WTC11 (cell line): ENCODE measurements at regions not wholly inside any gene's neighbourhood (a gene's known extent, or its start where the extent isn't known, plus 50 kb on each side); places are given as distances from the start of the nearest gene placed in this dataset.

Experiments
- CBFB ChIP-seq: sonication (generic); formaldehyde crosslinking; IDR thresholded peaks from 2 replicates; pipeline ENCODE4 v1.8.1; 2022; ENCODE audit warnings: mild to moderate bottlenecking, low read depth, missing genetic modification reagents
- CREB1 ChIP-seq: sonication (generic); formaldehyde crosslinking; IDR thresholded peaks from 2 replicates; pipeline ENCODE4 v1.8.0; 2023; ENCODE audit warnings: mild to moderate bottlenecking, missing genetic modification reagents
- ESRRA ChIP-seq: sonication (generic); formaldehyde crosslinking; IDR thresholded peaks from 2 replicates; pipeline ENCODE4 v1.8.1; 2022; ENCODE audit warnings: mild to moderate bottlenecking, missing genetic modification reagents, borderline replicate concordance
- GABPB1 ChIP-seq: sonication (generic); formaldehyde crosslinking; IDR thresholded peaks from 2 replicates; pipeline ENCODE4 v1.8.1; 2023; ENCODE audit warnings: mild to moderate bottlenecking, missing genetic modification reagents
- JUN ChIP-seq: sonication (generic); formaldehyde crosslinking; IDR thresholded peaks from 2 replicates; pipeline ENCODE4 v1.8.0; 2023; ENCODE audit warnings: mild to moderate bottlenecking, missing genetic modification reagents
- SP1 ChIP-seq: sonication (generic); formaldehyde crosslinking; conservative IDR thresholded peaks from 2 replicates; pipeline ENCODE4 v1.8.1; 2022; ENCODE audit warnings: missing genetic modification reagents
- TF ChIP-seq, protein P1 (sequence below): fragments of 200-600 bp; IDR thresholded peaks from 2 replicates; pipeline ENCODE4 v1.8.0; 2022; ENCODE audit warnings: antibody characterized with exemption
- TF ChIP-seq, protein P2 (sequence below): sonication (generic); formaldehyde crosslinking; IDR thresholded peaks from 2 replicates; pipeline ENCODE4 v1.8.1; 2023; ENCODE audit warnings: mild to moderate bottlenecking, missing genetic modification reagents, moderate library complexity

DNA sequence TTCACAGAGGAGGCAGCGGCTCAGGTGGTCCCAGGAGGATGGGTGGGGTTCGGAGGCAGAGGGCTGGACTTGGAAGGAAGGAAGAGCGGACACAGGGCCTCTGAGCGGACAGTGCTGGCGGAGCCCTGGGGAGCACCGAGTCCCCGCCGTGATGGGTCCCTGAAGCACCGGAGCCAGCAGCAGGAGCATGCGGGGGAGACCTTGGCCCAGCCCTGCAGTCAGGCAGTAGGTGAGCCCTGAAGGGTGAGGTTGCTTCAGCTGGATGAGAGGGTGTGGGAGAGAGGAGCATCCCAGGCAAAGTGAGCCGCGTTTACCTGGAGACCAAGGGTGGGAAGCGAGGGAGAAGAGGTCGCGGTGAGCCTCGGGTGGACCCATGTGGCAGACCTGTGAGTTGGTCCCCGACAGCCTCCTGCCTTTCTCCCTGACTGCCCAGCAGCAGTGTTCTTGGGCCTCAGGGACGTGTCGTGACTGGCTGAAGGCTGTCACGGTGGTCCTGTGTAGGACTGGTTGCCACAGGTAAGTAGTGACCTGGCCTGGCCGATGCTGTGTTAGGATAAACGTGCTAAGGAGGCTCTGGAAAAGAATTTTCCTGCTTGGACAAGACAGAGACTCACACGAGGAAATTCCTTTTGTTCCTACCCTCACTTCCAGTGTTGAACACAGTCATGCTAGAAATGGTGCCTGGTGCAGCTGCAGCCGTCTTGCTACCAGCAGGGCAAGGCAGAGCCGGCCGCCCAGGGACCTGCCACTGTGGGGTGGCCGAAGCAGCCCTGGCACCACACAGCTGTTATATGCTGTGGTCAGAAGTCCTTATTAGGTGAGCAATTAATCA is 73.0 kb downstream of the RRM2 start:
- TF ChIP-seq JUN (CRISPR knock-in tag) (no peak), CREB1 (CRISPR knock-in tag) (no peak), CBFB (CRISPR knock-in tag) (no peak), ESRRA (CRISPR knock-in tag) (no peak), SP1 (no peak), GABPB1 (CRISPR knock-in tag) (no peak)
- TF ChIP-seq, protein P1, sequence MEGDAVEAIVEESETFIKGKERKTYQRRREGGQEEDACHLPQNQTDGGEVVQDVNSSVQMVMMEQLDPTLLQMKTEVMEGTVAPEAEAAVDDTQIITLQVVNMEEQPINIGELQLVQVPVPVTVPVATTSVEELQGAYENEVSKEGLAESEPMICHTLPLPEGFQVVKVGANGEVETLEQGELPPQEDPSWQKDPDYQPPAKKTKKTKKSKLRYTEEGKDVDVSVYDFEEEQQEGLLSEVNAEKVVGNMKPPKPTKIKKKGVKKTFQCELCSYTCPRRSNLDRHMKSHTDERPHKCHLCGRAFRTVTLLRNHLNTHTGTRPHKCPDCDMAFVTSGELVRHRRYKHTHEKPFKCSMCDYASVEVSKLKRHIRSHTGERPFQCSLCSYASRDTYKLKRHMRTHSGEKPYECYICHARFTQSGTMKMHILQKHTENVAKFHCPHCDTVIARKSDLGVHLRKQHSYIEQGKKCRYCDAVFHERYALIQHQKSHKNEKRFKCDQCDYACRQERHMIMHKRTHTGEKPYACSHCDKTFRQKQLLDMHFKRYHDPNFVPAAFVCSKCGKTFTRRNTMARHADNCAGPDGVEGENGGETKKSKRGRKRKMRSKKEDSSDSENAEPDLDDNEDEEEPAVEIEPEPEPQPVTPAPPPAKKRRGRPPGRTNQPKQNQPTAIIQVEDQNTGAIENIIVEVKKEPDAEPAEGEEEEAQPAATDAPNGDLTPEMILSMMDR = no peak
- TF ChIP-seq, protein P2, sequence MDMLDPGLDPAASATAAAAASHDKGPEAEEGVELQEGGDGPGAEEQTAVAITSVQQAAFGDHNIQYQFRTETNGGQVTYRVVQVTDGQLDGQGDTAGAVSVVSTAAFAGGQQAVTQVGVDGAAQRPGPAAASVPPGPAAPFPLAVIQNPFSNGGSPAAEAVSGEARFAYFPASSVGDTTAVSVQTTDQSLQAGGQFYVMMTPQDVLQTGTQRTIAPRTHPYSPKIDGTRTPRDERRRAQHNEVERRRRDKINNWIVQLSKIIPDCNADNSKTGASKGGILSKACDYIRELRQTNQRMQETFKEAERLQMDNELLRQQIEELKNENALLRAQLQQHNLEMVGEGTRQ (CRISPR knock-in tag) = no peak
